ENCODE measurements at regions not wholly inside any gene's neighbourhood (a gene's known extent, or its start where the extent isn't known, plus 50 kb on each side); places are given as distances from the start of the nearest gene placed in this dataset.

DNA sequence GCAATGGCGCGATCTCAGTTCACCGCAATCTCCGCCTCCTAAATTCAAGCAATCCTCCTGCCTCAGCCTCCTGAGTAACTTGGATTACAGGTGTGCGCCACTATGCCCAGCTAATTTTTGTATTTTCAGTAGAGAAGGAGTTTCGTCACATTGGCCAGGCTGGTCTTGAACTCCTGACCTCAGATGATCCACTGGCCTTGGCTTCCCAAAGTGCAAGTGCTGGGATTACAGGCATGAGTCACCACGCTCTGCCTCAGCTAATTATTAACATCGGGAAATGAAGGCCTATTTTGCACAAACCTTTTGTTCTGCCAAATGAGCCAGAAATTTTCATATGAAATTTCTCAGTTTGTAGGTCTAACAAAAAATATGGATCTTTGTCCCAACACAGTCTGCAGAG lies 106.7 kb upstream of the ODAD2 start:
- no peak overlapping the region for H3K4me3 ChIP-seq
- intact Hi-C loops (cut with DNase I; ENCODE audit: low total_unique reads) = no loop called here
- H3K4me1 ChIP-seq = no peaks in the 10 kb centered on the region
- TF ChIP-seq, protein P1, sequence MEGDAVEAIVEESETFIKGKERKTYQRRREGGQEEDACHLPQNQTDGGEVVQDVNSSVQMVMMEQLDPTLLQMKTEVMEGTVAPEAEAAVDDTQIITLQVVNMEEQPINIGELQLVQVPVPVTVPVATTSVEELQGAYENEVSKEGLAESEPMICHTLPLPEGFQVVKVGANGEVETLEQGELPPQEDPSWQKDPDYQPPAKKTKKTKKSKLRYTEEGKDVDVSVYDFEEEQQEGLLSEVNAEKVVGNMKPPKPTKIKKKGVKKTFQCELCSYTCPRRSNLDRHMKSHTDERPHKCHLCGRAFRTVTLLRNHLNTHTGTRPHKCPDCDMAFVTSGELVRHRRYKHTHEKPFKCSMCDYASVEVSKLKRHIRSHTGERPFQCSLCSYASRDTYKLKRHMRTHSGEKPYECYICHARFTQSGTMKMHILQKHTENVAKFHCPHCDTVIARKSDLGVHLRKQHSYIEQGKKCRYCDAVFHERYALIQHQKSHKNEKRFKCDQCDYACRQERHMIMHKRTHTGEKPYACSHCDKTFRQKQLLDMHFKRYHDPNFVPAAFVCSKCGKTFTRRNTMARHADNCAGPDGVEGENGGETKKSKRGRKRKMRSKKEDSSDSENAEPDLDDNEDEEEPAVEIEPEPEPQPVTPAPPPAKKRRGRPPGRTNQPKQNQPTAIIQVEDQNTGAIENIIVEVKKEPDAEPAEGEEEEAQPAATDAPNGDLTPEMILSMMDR (IDR thresholded peaks at IDR 0.05) = no peak
- no peaks in the 10 kb centered on the region for H3K27me3 ChIP-seq
- DNase-seq = no peak
- no peaks in the 10 kb centered on the region for H3K9me3 ChIP-seq
- no peak overlapping the region for H3K27ac ChIP-seq
- H3K36me3 ChIP-seq = no peaks in the 10 kb centered on the region

DNA sequence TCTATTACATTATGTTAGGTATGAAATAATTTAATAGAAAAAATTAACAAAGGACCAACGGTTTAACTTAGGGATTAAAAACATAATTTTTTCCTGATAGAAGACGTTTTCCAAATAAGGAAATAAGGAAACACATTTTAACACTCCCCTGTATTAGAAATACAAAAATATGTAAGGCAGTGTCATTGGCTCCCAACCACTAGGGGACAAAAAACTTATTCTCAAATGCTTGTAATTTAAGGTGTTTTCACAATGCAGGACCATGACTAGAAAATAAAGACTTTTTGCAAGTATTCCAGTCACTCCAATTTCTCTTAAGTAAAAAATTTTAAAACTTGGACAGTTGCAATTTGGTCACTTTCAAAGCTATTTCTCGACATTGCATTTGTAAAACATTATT lies 98.8 kb upstream of the ODAD2 start:
- intact Hi-C loops (cut with DNase I; ENCODE audit: low total_unique reads) = no loop called here
- DNase-seq = no peak
- Histone ChIP-seq H3K27ac (no peak overlapping the region), H3K36me3 (no peaks in the 10 kb centered on the region), H3K4me3 (no peak overlapping the region), H3K4me1 (peaks cover 0 to 4% (median 0%) of the 10 kb centered on the region in 4 donors), H3K9me3 (no peaks in the 10 kb centered on the region), H3K27me3 (no peaks in the 10 kb centered on the region)
- TF ChIP-seq, protein P1 (IDR thresholded peaks at IDR 0.05) = no peak

DNA sequence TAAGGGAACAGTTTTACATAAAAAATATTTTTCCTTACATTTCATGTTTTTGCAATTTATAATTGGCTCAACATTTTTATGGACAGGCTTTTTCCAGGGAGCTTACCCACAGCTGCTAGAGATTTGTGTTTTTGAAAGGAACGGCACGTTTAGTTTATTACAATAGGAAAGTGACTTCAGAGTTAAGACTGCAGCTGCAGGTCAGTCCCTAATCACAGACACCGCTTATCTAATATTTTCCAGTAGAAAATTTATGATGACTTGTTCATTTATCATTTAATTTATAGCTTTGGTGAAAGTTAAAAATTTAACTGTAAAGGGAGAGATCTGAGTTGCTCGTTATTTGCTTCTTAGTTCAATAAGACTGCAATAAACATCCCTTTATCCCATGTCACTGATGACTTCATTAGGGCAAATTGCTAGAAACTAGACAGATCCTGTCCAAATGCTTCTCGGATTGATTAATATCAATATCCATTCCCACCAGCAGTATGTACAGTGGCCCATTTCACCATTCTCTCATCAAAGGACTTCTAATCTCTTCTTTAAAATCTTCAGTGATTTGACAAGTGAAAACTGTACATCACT lies 97.0 kb upstream of the ODAD2 start:
- Histone ChIP-seq H3K9me3 (no peaks in the 10 kb centered on the region), H3K4me1 (peaks cover 0 to 4% (median 0%) of the 10 kb centered on the region in 4 donors), H3K27ac (no peak overlapping the region), H3K4me3 (no peak overlapping the region), H3K36me3 (no peaks in the 10 kb centered on the region), H3K27me3 (no peaks in the 10 kb centered on the region)
- intact Hi-C loops (cut with DNase I; ENCODE audit: low total_unique reads) = no loop called here
- no peak for DNase-seq
- TF ChIP-seq, protein P1 (IDR thresholded peaks at IDR 0.05) = no peak

DNA sequence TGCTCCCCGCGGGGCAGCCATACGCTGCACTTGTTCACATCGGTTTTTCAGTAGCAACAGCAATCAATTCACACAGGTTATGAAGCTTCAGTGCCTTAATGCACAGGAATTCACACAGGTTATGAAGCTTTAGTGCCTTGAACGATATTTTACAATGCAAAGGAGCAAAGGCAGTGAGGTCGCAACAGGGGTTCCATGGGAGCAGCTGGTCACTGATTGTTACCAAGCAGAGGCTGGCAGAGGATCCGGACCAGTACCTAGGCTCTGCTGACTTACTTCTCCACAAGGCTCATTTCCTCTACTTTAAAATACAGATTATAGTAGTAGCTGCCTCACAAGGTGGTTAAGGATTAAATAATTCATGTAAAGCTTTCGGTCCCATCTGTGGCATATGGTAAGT lies 95.2 kb upstream of the ODAD2 start:
- intact Hi-C loops (cut with DNase I; ENCODE audit: low total_unique reads) = no loop called here
- Histone ChIP-seq H3K4me3 (no peak overlapping the region), H3K4me1 (peaks cover 0 to 4% (median 0%) of the 10 kb centered on the region in 4 donors), H3K36me3 (peaks cover 0 to under 1% (median 0%) of the 10 kb centered on the region in 3 donors), H3K27ac (no peak overlapping the region), H3K27me3 (no peaks in the 10 kb centered on the region), H3K9me3 (no peaks in the 10 kb centered on the region)
- DNase-seq = no peak
- TF ChIP-seq, protein P1 (IDR thresholded peaks at IDR 0.05) = no peak

DNA sequence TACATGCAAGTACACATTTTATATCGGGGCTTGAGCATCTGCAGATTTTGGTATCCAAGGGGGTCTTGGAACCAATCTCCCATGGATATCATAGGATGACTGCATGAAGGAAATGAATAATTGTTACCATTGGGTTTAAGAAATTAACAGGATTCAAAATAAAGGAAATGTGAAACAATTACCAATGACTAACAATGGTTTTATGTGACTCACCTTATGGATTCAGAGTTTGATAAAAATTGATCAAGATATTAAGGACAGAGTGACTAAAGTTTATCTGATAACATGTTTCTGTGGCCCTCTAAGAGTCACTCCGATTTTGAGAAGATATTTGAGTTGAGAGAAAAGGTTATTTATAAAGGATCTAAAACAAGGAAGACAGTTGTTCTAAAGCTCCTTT lies 93.0 kb upstream of the ODAD2 start:
- peaks cover 10 to 14% (median 11%) of the 10 kb centered on the region in 3 donors for H3K36me3 ChIP-seq
- H3K4me3 ChIP-seq = no peak overlapping the region
- intact Hi-C loops (cut with DNase I; ENCODE audit: low total_unique reads) = no loop called here
- TF ChIP-seq, protein P1 (IDR thresholded peaks at IDR 0.05) = no peak
- H3K27ac ChIP-seq = no peak overlapping the region
- H3K4me1 ChIP-seq = peaks cover 0 to 4% (median 0%) of the 10 kb centered on the region in 4 donors
- H3K27me3 ChIP-seq = no peaks in the 10 kb centered on the region
- no peak for DNase-seq
- no peaks in the 10 kb centered on the region for H3K9me3 ChIP-seq

DNA sequence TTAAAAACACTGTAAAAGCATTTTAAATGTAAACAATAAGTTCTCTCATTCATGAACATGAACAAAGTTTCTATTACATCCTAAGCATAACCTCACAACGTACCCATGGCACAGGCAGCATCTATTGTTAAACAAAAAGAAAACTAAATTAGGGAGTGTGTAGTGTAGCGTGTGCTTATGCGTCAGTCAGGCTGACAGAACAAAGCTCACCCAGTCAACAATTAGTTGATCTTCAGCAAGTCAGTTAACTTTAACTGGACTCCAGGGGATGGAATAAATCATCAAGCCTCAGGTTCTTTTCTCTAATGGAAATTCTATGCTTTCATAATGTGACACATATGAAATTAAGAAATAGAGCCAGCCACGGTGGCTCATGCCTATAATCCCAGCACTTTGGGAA lies 91.6 kb upstream of the ODAD2 start:
- H3K4me3 ChIP-seq = no peak overlapping the region
- peaks cover 0 to 3% (median 0%) of the 10 kb centered on the region in 4 donors for H3K4me1 ChIP-seq
- intact Hi-C loops (cut with DNase I; ENCODE audit: low total_unique reads) = no loop called here
- TF ChIP-seq, protein P1 (IDR thresholded peaks at IDR 0.05) = no peak
- no peaks in the 10 kb centered on the region for H3K27me3 ChIP-seq
- peaks cover 10 to 22% (median 17%) of the 10 kb centered on the region in 3 donors for H3K36me3 ChIP-seq
- DNase-seq = no peak
- H3K27ac ChIP-seq = no peak overlapping the region
- no peaks in the 10 kb centered on the region for H3K9me3 ChIP-seq
